Femur (tissue), 1 donor: ENCODE measurements at regions not wholly inside any gene's neighbourhood (a gene's known extent, or its start where the extent isn't known, plus 50 kb on each side); places are given as distances from the start of the nearest gene placed in this dataset.

Experiments
- DNase-seq: peaks from one replicate; pipeline ENCODE4 v3.0.0-alpha.2; 2017

DNA sequence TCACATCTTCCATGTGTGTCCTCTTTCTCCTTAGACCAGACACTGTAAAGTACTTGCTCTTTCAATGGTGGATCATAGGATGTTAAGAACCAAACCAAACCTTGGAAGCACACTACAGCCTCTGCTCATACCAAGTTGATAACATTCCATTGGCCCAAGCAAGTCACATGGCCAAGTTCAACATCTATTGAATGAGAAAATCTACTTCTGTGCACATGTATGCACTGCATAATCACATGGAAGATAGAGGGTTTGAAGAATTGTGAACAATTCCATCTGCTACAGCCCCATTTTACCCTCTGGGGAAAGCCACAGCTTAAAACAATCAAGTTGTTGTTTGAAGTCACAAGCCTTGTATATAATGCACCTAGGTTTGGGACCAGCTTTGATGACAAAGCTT is 68.2 kb downstream of the MFAP3 start:
- DNase-seq = no peak

DNA sequence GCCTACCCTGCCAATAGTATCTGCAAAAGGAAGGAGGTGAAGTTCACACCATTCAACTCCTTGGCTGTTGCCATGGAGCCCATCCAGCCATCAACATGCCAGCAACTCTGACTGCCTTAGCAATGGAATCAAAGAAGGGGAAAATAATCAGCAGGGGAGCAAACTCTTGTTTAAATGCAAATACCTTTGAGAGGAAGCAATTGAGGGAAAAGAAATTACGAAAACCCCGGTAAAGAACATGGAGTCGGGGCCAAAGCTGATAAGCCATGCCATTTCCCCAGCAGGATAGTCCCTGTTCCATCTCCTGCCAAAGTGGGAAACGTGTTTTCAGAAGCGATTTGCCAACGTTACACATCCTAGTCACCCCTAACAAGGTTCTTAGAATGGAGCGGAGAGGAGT is 69.0 kb downstream of the MFAP3 start:
- no peak for DNase-seq

DNA sequence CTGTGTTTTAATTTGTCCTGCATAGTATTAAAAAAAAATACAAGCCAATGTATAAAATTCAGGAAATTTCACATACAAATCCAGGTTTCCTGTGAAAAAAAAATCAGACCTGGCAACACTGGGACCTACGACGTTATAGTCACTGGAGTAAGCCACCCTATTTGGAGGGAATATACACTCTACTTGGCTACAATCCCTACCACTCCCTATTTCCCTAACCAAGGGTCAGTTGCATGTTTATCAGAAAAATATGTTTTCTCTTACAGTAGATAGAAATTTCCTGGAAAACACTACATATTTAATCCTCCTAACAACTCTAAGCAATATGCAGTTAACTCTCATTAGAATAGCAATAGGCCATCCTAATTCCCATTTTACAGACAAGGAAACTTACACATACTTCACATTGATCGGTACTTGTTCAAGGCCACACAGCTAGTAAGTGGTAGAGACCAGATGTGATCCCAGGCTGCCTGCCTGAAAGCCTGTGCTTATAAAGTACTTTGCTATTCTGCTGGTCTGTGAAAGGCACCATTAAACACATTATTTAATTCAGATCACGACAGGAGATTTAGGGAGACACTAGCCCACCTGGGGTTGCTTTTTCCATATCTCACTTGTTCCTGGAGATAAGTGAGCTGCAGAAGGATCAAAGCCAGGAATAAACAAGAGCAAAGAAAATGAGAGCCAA is 70.8 kb downstream of the MFAP3 start:
- no peak for DNase-seq

DNA sequence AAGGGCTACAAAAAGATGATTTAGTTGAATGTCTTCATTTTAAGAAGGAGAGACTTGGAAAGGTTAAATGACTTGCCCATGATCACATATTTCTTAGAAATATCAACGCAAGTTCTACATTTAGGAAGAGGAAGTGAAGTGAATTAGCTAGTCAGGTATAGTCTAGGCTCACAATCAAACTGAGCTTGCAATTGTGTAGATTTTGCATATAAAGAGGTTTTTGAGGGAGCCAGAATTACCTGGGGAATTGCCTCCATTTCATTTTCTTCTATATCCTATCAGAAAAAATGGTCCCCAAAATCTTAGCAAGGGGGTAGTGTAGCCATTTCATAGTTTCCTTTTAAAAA is 71.3 kb downstream of the MFAP3 start:
- DNase-seq = no peak

DNA sequence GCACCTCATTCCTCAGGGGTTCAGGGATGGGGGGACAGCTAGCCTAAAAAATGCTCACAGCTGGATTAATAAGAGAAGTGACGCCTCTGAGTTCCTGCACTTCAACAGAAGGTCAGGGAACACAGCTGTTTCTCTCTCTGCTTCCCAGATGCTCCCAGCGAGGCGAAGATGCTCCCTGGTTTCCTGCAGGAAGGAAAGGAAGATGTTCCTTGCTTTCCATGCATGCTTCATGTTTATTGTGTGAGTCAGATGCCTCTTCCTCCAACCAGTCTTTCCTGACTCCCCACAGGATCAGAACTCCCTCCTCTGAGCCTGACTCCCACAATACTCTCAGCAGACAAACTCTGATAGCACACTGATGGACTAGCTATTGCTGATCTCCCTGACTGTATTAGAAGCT is 71.9 kb downstream of the MFAP3 start:
- no peak for DNase-seq

DNA sequence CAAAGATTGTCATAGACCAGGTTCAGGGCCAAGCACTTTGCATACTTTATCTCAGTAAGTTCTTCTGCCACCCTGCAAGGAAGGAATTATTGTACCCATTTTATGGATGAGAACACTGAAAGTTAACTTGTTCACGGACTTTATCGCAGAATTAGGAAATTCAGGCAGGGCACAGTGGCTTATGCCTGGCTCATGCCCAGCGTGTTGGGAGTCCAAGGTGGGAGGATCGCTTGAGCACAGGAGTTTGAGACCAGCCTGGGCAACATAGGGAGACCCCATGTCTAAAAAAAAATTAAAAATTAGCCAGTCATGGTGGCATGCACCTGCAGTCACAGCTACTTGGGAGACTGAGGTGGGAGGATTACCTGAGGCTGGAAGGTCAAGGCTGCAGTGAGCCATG is 72.4 kb downstream of the MFAP3 start:
- DNase-seq = no peak

DNA sequence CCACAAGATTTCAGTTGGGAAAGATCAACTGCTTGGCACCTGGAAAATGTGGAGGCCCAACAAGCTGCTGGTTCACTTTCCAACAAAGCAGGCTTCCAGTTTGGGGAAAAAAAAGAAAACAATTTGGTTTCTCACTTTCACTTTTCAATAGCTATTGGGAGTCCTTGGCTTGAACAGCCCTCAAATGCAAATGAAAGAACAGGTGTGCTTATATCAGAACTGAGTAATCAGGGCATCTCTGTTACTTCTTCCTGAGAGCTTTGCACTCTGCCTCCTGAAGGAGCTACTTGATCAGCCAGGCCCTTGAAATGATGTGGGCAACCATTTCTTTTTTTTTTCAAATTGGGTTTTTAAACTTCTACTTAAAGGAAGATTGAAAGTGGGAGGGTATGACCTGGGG is 73.5 kb downstream of the MFAP3 start:
- no peak for DNase-seq

DNA sequence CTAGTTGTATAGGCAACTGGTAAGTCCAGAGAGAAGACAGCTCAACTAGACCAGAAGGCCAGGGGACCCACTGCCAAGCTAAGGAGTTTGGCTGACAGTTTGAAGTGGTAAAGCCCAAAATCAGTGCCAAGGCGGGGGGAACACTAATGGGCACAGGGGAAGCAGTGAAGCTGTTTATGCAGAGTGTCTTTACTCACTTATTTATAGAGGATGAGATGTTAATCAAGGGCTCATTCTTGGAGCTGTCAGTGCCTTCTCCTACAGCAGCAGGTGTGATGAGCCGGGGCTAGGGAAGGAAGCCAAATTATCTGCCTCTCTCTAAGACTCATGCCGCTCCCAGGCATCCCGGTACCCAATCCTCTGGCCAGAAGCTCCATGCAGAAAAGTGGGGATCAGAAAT is 75.2 kb upstream of the GALNT10 start:
- no peak for DNase-seq

DNA sequence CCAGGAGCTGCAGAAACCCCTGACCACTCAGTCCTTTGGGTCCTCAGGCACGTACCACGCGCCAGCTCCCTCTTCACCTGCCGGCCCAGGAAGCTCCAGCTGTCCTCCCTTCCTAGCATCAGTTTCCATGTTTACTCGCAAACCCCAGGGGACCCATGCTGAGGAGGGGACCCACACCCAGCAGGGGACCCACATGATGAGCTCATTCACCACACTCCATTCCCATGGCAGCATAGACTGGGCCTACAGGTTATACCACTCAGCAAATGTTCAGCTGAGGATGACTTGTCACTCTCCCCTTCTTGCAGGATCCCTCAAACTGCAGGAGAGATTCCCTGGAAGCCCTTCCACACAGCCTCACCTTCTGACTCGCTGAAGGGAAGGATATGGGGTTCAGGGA is 73.5 kb upstream of the GALNT10 start:
- no peak for DNase-seq

DNA sequence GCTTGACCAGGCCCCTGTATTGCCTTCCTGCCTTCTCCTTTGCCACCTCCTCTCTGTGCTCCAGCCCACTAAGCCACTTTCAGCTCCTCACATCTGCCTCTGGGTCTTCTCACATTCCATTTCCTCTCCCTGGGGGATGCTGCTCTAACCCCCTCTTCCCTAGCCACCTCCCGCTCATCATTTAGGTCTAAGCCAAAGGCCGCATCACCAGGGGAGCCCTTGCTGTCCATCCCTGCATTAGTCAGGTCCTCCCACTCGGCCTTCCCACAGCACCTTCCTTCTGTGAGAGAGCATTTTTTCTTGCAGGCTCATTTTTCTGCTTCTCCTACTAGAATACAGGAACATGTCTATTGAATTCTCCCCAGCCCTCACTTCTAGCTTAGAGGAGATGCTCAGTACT is 72.6 kb upstream of the GALNT10 start:
- no peak for DNase-seq

DNA sequence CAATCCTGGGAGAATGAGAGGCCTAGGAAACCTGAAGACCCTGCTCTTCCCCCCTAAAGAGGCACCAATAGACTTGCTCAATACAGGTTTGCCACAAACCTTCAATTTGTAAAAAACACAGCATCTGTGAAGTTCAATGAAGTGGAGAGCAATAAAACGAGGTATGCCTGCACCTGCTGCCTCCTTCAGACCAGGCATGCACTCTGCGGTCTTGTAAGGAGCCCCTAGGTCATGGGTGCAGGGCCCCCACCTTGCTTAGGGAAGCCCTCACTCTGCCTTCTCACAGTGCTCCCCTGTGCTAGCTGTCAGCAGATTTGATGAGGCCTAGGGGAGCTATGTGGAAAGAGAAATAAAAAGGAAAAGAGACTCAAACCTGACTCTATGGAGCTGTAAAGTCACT is 72.1 kb upstream of the GALNT10 start:
- no peak for DNase-seq

DNA sequence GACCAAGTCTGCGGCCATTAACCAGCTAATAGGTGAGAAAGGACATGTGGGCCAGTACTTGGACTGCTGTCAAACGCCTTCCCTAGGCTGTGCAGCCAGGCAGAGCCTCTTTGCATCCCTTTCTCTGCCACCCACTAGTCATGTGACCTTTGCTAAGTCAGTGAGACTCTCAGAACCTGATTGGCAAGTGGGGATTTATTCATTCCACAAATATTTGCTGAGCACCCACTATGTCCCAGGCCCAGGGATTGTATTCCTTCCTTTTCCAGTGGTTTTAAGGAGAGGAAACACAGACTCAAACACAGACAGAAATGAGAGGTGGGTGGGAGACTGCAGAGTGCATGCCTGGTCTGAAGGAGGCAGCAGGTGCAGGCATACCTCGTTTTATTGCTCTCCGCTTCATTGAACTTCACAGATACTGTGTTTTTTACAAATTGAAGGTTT is 71.6 kb upstream of the GALNT10 start:
- no peak for DNase-seq

DNA sequence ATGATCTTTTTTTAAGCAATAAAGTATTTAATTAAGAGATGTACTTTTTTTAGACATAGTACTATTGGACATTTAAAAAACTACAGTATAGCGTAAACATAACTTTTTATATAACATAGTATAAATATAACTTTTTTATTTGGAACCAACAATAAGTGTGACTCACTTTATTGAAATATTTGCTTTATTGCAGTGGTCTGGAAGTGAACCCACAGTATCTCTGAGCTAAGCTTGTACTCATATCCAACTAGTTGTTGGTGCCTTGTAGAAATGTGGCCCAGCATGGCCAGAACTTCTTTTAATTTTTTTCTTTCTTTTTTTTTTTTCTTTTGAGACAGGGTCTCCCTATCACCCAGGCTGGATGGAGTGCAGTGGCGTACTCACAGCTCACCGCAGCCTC is 61.5 kb upstream of the GALNT10 start:
- DNase-seq = no peak

DNA sequence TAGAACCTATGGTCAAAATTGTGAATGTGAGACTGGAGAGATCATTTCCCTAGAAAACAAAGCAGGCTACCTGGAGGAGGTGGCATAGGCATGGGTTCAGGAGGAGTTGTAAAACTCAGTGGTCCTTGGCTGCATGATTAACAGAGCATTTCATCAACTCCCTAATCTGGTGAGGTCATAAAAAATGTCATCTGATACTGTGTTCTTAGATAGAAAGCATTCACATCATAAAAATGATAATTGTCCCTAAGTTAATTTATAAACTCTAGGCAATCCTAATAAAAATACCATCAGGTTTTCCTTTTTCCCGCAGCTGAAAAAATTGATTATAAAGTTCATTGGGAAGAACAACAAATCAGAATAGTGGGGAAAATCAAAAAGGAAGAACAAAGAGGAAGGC is 60.6 kb upstream of the GALNT10 start:
- DNase-seq = no peak

DNA sequence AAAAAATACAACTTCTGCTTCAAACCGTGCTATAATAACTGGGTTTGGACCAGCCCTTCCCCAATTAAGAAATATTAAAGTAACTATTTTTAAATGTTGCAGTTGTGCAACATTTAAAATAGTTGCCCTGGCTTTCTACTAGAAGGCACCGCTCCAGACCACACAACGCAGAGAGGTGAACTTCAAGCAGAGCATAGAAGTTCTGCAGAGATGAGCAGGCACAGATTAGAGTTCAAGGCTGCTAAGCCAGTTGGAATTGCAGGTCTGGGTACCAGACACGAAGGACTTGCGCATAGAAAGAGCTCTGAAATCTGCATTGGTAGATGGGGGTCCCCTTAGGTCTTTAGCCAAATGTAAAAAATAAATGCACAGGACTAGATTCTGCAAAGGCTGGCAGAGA is 58.7 kb upstream of the GALNT10 start:
- DNase-seq = no peak

DNA sequence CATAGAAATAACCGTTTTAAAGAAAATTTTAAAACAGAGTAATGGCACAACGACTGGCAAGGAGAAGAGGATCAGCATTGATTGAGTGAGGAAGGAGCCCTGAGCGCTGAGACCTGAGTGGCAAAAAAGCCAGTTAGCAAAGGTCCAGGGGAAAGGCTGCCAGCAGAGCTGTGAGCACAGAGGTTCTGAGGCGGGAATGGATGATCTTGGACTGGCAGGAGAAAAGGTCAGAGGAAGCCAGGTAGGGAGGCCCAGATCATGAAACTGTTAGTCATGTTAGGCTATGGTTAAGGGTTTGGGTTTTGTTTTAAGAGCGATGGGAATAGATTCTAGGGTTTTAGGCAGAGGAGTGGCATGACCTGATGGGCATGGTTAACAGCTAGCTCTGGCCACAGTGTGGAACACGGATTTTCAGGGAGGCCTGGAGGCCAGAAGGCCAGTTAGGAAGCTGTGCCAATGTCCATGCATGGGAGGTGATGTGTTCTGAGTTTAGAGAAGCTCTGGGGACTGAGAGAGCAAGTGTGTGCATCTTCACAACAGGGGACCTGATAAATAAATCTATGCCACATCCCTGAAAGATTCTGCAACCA is 57.7 kb upstream of the GALNT10 start:
- DNase-seq = no peak

DNA sequence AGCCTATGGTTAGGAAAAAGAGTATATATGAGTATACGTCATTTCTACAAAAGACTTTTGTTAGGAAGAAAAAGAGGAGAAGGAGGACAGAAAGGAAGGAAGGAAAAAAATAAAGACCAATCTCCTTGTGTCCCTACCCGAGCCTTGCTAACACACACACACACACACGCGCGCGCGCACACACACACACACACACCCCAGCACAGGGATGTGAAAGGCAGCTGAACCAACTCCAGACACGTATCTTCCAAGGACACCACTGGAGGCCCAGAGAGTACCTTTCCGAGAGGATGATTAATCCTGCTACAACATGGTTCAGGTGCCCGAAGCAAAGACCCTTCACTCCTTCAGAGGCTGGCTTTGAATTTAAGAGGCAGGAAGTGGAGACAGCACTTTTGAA is 56.9 kb upstream of the GALNT10 start:
- no peak for DNase-seq

DNA sequence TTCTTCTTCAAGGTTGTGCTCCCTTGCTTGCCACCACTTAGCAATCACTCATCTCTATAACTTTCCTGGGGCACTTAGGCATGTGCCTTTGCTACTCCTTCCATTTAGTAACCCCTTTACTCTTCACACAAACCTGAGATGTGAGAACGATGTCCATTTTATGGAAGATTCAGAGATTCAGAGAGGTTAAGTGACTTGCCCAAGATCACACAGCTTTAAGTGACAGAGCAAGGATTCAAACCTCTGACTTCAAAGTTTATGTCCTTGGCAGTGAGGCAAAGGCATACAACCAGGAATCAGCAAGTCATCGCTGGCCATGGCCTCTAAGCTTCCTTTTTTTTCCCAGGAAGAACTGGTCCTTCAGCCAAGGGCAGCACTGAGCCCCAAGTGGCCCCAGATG is 56.0 kb upstream of the GALNT10 start:
- no peak for DNase-seq

DNA sequence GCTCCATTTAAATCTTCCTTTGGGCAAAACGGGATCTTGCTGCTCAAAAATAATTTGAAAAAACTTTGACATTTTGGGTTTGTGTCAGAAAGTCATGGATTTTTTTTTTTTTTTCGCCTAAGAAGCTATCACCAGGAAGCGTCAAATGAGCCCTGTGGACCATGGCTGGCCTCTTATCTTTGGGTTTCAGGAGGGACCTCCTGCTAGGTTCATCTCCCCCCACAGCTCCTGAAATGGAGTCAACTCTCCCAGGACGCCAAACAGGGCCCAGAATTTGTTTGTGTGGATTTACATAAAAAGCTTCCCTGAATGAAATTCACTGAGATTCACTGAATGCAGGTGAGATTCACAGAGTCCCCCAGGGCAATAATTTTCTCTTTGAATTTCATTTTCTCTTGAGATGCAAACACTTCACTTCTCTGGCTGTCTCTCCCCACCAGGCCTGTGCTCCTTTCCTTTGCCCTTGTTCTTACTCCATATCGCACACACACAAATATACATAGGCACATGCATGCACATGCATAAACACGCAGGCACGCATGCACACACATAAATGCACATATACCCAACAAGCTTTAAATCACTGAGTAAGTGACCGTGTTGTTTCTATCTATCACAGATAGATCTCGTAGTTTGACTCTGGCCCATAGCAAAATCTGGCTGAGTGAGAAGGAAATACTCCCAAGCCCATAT is 55.3 kb upstream of the GALNT10 start:
- DNase-seq = no peak

DNA sequence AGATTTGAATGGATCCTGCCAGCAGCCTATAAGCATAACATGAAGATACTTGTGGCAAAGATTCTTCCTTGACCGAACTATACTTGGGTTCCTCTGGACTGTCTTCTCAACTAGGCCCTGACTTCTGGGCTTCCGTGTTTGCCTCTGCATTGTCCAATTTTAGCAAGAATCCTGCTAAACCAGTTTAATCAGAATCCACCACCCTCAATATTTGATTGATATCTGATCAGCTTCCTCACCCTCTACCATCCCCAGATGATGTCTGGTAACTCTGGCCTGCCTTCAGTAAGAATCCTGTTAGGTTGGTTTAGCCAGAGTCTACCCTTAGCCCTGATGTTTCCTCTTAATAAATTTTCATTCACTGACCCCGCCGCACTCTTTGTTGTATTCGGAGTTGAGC is 54.4 kb upstream of the GALNT10 start:
- no peak for DNase-seq

DNA sequence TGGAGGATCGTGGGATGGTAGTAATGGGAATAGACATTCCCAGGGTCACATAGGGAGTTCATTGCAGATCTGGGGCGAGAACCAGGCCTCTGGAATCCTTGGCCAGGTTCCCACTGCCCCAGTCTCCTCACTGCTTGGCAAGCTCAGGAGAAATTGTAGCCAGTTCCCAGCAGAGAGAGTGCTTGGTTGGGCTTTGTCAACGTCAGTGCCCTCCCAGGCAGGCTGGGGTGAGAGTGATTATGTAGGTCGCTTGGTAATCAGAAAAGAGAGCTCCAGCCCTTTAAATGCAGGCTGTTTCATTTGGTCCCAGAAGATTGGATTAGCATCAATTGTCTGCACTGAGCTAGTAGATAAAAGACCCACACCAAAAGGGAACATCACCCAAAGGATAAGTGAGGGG is 51.8 kb upstream of the GALNT10 start:
- peak; percentile 45 for DNase-seq

DNA sequence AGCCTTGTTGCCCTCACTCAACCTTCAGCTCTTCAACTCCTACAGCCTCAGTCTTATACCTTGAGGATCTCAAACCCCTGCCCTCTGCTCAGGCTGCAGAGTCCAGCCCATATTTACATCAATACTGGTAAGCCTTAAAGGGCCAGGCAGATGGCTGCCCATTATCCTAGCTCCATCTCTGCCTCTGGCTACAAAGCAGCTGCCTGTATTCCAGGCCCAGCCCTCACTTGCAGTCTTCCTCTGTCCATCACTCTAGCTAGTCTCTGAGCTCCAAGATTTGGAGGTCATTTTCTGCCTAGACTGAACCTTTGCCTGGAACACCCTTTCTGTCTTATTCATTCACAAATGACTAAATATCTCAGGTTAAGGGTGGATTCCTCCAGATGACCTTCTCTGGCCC is 50.2 kb upstream of the GALNT10 start:
- DNase-seq = no peak
